GM12878 (cell line): ENCODE measurements at regions not wholly inside any gene's neighbourhood (a gene's known extent, or its start where the extent isn't known, plus 50 kb on each side); places are given as distances from the start of the nearest gene placed in this dataset.

Experiments used
- ATAC-seq: fragments of 200-7000 bp; cut with Tn5 transposase; 3 replicates; pipeline ENCODE4 v1.9.1; 2020; ENCODE audit warnings: mild to moderate bottlenecking, moderate library complexity
- BruUV-seq: library from RNA; stranded (reverse); fragments of 400-500 nt; replicated peaks from 2 replicates; lab custom pipeline; 2021; lab: Mats Ljungman, UMichigan
- CTCF ChIA-PET: fragments of 300-600 bp; sonication (Branson Sonifier 250); formaldehyde crosslinking; extraction: SDS; loops from one replicate; lab custom pipeline; 2021; ENCODE audit warnings: inconsistent platforms; lab: Yijun Ruan, JAX
- POLR2A ChIA-PET: fragments of 350-600 bp; formaldehyde crosslinking; extraction: SDS; loops from one replicate; lab custom pipeline; 2021; ENCODE audit warnings: inconsistent platforms; lab: Charles Lee
- RAD21 ChIA-PET: fragments of 300-600 bp; sonication (Branson Sonifier 250); formaldehyde crosslinking; loops from one replicate; lab custom pipeline; 2023; ENCODE audit warnings: antibody characterized with exemption; ENCODE audit not compliant: unreplicated experiment; lab: Charles Lee
- SMC1A ChIA-PET: fragments of 300-600 bp; sonication (Branson Sonifier 250); formaldehyde crosslinking; loops from one replicate; lab custom pipeline; 2023; ENCODE audit not compliant: unreplicated experiment, uncharacterized antibody; lab: Charles Lee
- DNase-seq: peaks from one replicate; pipeline ENCODE4 v3.0.0-alpha.2; 2011; ENCODE audit warnings: low read depth, low spot score
- FAIRE-seq: peaks from 3 replicates; lab custom pipeline; 2011; peaks lifted over from hg19 to GRCh38; lab: Jason Lieb, UNC
- H2AFZ ChIP-seq: 2 replicates; pipeline ENCODE4 v1.6.0; 2011; ENCODE audit warnings: low read depth, low read length, control low read depth; ENCODE audit not compliant: control insufficient read depth
- H3K27ac ChIP-seq: 2 replicates; pipeline ENCODE4 v1.5.1; 2011; ENCODE audit warnings: control low read depth; ENCODE audit not compliant: control insufficient read depth, insufficient read depth
- H3K27me3 ChIP-seq, 2 experiments: replicated peaks in 1 of 2; 2 replicates each; pipeline versions ENCODE4 v1.6.0 to v1.6.1; 2011; ENCODE audit warnings: low read length in 1 of 2; ENCODE audit not compliant: control insufficient read depth in 2 of 2, insufficient read depth in 2 of 2
- H3K36me3 ChIP-seq, 2 experiments: 2 replicates each; pipeline ENCODE4 v1.5.1; 2011; ENCODE audit warnings: low read length in 1 of 2; ENCODE audit not compliant: control insufficient read depth in 2 of 2, insufficient read depth in 2 of 2
- H3K4me1 ChIP-seq: 2 replicates; pipeline ENCODE4 v1.6.1; 2011; ENCODE audit warnings: mild to moderate bottlenecking, low read length, moderate library complexity, mixed read lengths; ENCODE audit not compliant: control insufficient read depth, insufficient read depth
- H3K4me2 ChIP-seq: 2 replicates; pipeline ENCODE4 v1.6.0; 2011; ENCODE audit warnings: control low read depth; ENCODE audit not compliant: control insufficient read depth, insufficient read depth
- H3K4me3 ChIP-seq: fragments of 200-600 bp; sonication (generic); 2 replicates; pipeline ENCODE4 v1.5.1; 2016
- H3K79me2 ChIP-seq: 2 replicates; pipeline ENCODE4 v1.6.0; 2011; ENCODE audit warnings: low read length; ENCODE audit not compliant: control insufficient read depth, insufficient read depth
- H3K9ac ChIP-seq: 2 replicates; pipeline ENCODE4 v1.8.0; 2011; ENCODE audit warnings: low read length, control low read depth, mixed read lengths; ENCODE audit not compliant: control insufficient read depth, insufficient read depth
- H3K9me3 ChIP-seq: replicated peaks from 3 replicates; pipeline ENCODE4 v1.5.1; 2011; ENCODE audit warnings: mild to moderate bottlenecking, low read length; ENCODE audit not compliant: control insufficient read depth, insufficient read depth
- H4K20me1 ChIP-seq: 2 replicates; pipeline ENCODE4 v1.6.0; 2011; ENCODE audit not compliant: control insufficient read depth, insufficient read depth
- ATF2 ChIP-seq: IDR thresholded peaks from 2 replicates; pipeline ENCODE4 v1.6.1; 2012; ENCODE audit warnings: low read length, inconsistent platforms
- BCL3 ChIP-seq: IDR thresholded peaks from 2 replicates; pipeline ENCODE4 v1.6.1; 2011; ENCODE audit warnings: borderline replicate concordance, low read depth, mild to moderate bottlenecking, moderate library complexity, low read length; ENCODE audit not compliant: insufficient read depth, poor library complexity, severe bottlenecking
- FOXM1 ChIP-seq: IDR thresholded peaks from 2 replicates; pipeline ENCODE4 v1.6.1; 2012; ENCODE audit warnings: low read depth, mild to moderate bottlenecking, inconsistent platforms, low read length, moderate library complexity
- NFYB ChIP-seq: IDR thresholded peaks from 2 replicates; pipeline ENCODE4 v1.6.1; 2011; ENCODE audit warnings: low read depth, mild to moderate bottlenecking, low read length, improper control_type of control experiment, moderate library complexity; ENCODE audit not compliant: insufficient read depth
- SUZ12 ChIP-seq: fragments of 200-600 bp; sonication (generic); IDR thresholded peaks from one replicate; pipeline ENCODE4 v1.6.1; 2018; ENCODE audit warnings: antibody characterized with exemption, mild to moderate bottlenecking; ENCODE audit not compliant: unreplicated experiment
- USF1 ChIP-seq: IDR thresholded peaks from 2 replicates; pipeline ENCODE4 v1.6.1; 2011; ENCODE audit warnings: borderline replicate concordance, low read depth, mild to moderate bottlenecking, moderate library complexity, mixed read lengths, low read length; ENCODE audit not compliant: insufficient read depth; ENCODE audit errors: extremely low read length
- WRNIP1 ChIP-seq: IDR thresholded peaks from 2 replicates; pipeline ENCODE4 v1.6.1; 2011; ENCODE audit warnings: low read depth, low read length, improper control_type of control experiment, borderline replicate concordance
- in situ Hi-C: fragments of 300-500 bp; cut with MboI; formaldehyde crosslinking; loops from 9 replicates; pipeline ENCODE4 v1.14.3; 2018; ENCODE audit warnings: mixed read lengths
- intact Hi-C: fragments of 100-400 bp; cut with micrococcal nuclease; formaldehyde crosslinking; loops from one replicate; pipeline ENCODE4 v1.14.2; 2022; ENCODE audit not compliant: unreplicated experiment
- TF ChIP-seq, protein P1 (sequence below): fragments of 450-650 bp; formaldehyde crosslinking; IDR thresholded peaks from 2 replicates; pipeline ENCODE4 v1.5.0; 2022; ENCODE audit warnings: mild to moderate bottlenecking, missing genetic modification characterization
- TF ChIP-seq, protein P2 (sequence below): fragments of 450-650 bp; IDR thresholded peaks from 2 replicates; pipeline ENCODE4 v1.6.1; 2017; ENCODE audit warnings: mild to moderate bottlenecking, moderate library complexity
- TF ChIP-seq, protein P3 (sequence below): fragments of 450-650 bp; IDR thresholded peaks from 2 replicates; pipeline ENCODE4 v1.6.1; 2016; ENCODE audit warnings: mild to moderate bottlenecking

- RAD21 ChIA-PET, result no interaction called here
- SMC1A ChIA-PET, result interaction anchor here (1.1 kb wide), 1 partner anchor 11 kb away, joined by 5 read pairs; no protein-coding TSS in a partner anchor
- intact Hi-C loops, result no loop called here
- POLR2A ChIA-PET, result no interaction called here
- Histone ChIP-seq H3K9me3 (no peaks in the 10 kb centered on the region), H3K4me3 (no peak overlapping the region), H3K4me2 (no peak overlapping the region), H3K9ac (no peak overlapping the region), H3K4me1 (no peaks in the 10 kb centered on the region), H3K27ac (no peak overlapping the region), H3K27me3 (no peaks in the 10 kb centered on the region), H4K20me1 (no peaks in the 10 kb centered on the region), H2AFZ (no peak overlapping the region), H3K36me3 (no peaks in the 10 kb centered on the region)
- CTCF ChIA-PET, result no interaction called here
- in situ Hi-C loops, result no loop called here
- no peak for ATAC-seq
- BruUV-seq, result no TSS peak
- TF ChIP-seq NFYB (no peak), USF1 (no peak), FOXM1 (no peak), SUZ12 (no peak), ATF2 (no peak), BCL3 (no peak), WRNIP1 (no peak)
- TF ChIP-seq, protein P1, sequence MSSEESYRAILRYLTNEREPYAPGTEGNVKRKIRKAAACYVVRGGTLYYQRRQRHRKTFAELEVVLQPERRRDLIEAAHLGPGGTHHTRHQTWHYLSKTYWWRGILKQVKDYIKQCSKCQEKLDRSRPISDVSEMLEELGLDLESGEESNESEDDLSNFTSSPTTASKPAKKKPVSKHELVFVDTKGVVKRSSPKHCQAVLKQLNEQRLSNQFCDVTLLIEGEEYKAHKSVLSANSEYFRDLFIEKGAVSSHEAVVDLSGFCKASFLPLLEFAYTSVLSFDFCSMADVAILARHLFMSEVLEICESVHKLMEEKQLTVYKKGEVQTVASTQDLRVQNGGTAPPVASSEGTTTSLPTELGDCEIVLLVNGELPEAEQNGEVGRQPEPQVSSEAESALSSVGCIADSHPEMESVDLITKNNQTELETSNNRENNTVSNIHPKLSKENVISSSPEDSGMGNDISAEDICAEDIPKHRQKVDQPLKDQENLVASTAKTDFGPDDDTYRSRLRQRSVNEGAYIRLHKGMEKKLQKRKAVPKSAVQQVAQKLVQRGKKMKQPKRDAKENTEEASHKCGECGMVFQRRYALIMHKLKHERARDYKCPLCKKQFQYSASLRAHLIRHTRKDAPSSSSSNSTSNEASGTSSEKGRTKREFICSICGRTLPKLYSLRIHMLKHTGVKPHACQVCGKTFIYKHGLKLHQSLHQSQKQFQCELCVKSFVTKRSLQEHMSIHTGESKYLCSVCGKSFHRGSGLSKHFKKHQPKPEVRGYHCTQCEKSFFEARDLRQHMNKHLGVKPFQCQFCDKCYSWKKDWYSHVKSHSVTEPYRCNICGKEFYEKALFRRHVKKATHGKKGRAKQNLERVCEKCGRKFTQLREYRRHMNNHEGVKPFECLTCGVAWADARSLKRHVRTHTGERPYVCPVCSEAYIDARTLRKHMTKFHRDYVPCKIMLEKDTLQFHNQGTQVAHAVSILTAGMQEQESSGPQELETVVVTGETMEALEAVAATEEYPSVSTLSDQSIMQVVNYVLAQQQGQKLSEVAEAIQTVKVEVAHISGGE (CRISPR knock-in tag), result no peak
- TF ChIP-seq, protein P2, sequence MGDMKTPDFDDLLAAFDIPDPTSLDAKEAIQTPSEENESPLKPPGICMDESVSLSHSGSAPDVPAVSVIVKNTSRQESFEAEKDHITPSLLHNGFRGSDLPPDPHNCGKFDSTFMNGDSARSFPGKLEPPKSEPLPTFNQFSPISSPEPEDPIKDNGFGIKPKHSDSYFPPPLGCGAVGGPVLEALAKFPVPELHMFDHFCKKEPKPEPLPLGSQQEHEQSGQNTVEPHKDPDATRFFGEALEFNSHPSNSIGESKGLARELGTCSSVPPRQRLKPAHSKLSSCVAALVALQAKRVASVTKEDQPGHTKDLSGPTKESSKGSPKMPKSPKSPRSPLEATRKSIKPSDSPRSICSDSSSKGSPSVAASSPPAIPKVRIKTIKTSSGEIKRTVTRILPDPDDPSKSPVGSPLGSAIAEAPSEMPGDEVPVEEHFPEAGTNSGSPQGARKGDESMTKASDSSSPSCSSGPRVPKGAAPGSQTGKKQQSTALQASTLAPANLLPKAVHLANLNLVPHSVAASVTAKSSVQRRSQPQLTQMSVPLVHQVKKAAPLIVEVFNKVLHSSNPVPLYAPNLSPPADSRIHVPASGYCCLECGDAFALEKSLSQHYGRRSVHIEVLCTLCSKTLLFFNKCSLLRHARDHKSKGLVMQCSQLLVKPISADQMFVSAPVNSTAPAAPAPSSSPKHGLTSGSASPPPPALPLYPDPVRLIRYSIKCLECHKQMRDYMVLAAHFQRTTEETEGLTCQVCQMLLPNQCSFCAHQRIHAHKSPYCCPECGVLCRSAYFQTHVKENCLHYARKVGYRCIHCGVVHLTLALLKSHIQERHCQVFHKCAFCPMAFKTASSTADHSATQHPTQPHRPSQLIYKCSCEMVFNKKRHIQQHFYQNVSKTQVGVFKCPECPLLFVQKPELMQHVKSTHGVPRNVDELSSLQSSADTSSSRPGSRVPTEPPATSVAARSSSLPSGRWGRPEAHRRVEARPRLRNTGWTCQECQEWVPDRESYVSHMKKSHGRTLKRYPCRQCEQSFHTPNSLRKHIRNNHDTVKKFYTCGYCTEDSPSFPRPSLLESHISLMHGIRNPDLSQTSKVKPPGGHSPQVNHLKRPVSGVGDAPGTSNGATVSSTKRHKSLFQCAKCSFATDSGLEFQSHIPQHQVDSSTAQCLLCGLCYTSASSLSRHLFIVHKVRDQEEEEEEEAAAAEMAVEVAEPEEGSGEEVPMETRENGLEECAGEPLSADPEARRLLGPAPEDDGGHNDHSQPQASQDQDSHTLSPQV, result no peak
- TF ChIP-seq, protein P3, sequence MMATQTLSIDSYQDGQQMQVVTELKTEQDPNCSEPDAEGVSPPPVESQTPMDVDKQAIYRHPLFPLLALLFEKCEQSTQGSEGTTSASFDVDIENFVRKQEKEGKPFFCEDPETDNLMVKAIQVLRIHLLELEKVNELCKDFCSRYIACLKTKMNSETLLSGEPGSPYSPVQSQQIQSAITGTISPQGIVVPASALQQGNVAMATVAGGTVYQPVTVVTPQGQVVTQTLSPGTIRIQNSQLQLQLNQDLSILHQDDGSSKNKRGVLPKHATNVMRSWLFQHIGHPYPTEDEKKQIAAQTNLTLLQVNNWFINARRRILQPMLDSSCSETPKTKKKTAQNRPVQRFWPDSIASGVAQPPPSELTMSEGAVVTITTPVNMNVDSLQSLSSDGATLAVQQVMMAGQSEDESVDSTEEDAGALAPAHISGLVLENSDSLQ, result no peak
- TF ChIP-seq, all 136 proteins: peak for 0
- DNase-seq (no peak), FAIRE-seq (no peak)
- no peaks in the 10 kb centered on the region for H3K79me2 ChIP-seq
These were observed 147.1 kb downstream of the ADAM29 start for GRCh38 chr4:175065228-175065627.
